Erythroblast (primary cell): ENCODE measurements at regions not wholly inside any gene's neighbourhood (a gene's known extent, or its start where the extent isn't known, plus 50 kb on each side); places are given as distances from the start of the nearest gene placed in this dataset.

Experiments
- GATA1 ChIP-seq: IDR thresholded peaks from 2 replicates; pipeline ENCODE4 v1.6.1; 2011; ENCODE audit warnings: low read depth, mild to moderate bottlenecking, control low read depth, low read length, moderate library complexity
- POLR2A ChIP-seq: IDR thresholded peaks from 2 replicates; pipeline ENCODE4 v1.6.1; 2011; ENCODE audit warnings: mild to moderate bottlenecking, low read length

DNA sequence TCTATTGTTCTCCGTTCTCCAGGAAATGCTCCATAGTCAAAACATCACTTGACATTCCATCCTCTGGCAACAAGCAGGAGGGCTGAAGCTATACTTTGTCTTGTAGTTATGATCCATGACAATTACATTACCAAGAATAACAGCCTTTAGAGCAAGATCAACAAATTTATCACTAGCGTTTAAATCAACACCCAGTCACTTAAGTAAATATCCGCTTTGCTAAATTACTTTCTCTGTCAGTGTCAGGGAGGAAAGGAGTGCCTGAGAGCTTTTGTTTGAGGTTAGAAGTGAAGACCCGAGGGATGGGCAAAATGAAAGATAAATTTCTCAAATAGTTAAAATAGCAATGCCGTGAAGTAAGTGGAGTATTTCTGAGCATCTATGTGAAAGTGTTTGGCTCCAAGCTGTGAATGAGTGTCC lies 236.1 kb upstream of the BMPER start:
- TF ChIP-seq POLR2A (no peak), GATA1 (no peak)
